CD4-positive, alpha-beta T cell (primary cell): ENCODE measurements at regions not wholly inside any gene's neighbourhood (a gene's known extent, or its start where the extent isn't known, plus 50 kb on each side); places are given as distances from the start of the nearest gene placed in this dataset.

Experiments
- ATAC-seq: fragments of 200-7000 bp; cut with Tn5 transposase; one replicate; pipeline ENCODE4 v1.10.0; 2022; ENCODE audit warnings: mild to moderate bottlenecking; ENCODE audit not compliant: poor library complexity
- CTCF ChIA-PET: fragments of 350-600 bp; sonication (Branson Sonifier 250); formaldehyde crosslinking; loops from one replicate; lab custom pipeline; 2021; ENCODE audit warnings: antibody characterized with exemption, inconsistent platforms; lab: Charles Lee
- POLR2A ChIA-PET: fragments of 350-600 bp; sonication (Branson Sonifier 250); formaldehyde crosslinking; loops from one replicate; lab custom pipeline; 2021; ENCODE audit warnings: antibody characterized with exemption, inconsistent platforms; lab: Charles Lee
- DNase-seq, 14 experiments: peaks; one replicate each; pipeline ENCODE4 v3.0.0-alpha.2; 2013 to 2020; ENCODE audit warnings: mixed read lengths in 2 of 14
- H3K27ac ChIP-seq, 2 donors: one replicate each; pipeline versions ENCODE4 v1.5.1 to v1.7.0; 2013; ENCODE audit warnings: low read length in 2 of 2, low read depth in 1 of 2, mild to moderate bottlenecking in 1 of 2
- H3K27me3 ChIP-seq, 2 experiments: 1 replicate in 1 of 2; 2 replicates in 1 of 2; pipeline versions ENCODE4 v1.6.1 to v1.7.0; 2013; ENCODE audit warnings: low read length in 2 of 2, control low read depth in 1 of 2, mild to moderate bottlenecking in 1 of 2, moderate library complexity in 1 of 2; ENCODE audit not compliant: insufficient read depth in 2 of 2, control insufficient read depth in 1 of 2
- H3K36me3 ChIP-seq: one replicate; pipeline ENCODE4 v1.6.1; 2013; ENCODE audit warnings: low read length, control low read depth; ENCODE audit not compliant: insufficient read depth
- H3K4me1 ChIP-seq: one replicate; pipeline ENCODE4 v1.6.1; 2013; ENCODE audit warnings: low read length, control low read depth; ENCODE audit not compliant: insufficient read depth
- H3K4me3 ChIP-seq: one replicate; pipeline ENCODE4 v1.5.1; 2013; ENCODE audit warnings: mild to moderate bottlenecking, low read length, moderate library complexity
- H3K9me3 ChIP-seq, 2 experiments: 1 replicate in 1 of 2; 2 replicates in 1 of 2; pipeline versions ENCODE4 v1.6.1 to v1.7.0; 2013; ENCODE audit warnings: low read length in 2 of 2, mild to moderate bottlenecking in 2 of 2, control low read depth in 1 of 2, moderate library complexity in 1 of 2; ENCODE audit not compliant: control insufficient read depth in 1 of 2, insufficient read depth in 1 of 2
- H3K27ac Mint-ChIP-seq: one replicate; pipeline ENCODE4 v1.8.0; 2020; ENCODE audit warnings: mixed read lengths
- H3K27me3 Mint-ChIP-seq: one replicate; pipeline ENCODE4 v1.8.0; 2021; ENCODE audit warnings: mixed read lengths
- H3K36me3 Mint-ChIP-seq: one replicate; pipeline ENCODE4 v1.8.0; 2021; ENCODE audit warnings: low read depth, mixed read lengths
- H3K4me1 Mint-ChIP-seq: one replicate; pipeline ENCODE4 v1.8.0; 2021; ENCODE audit warnings: low read depth, mixed read lengths
- H3K4me3 Mint-ChIP-seq: one replicate; pipeline ENCODE4 v1.8.0; 2020; ENCODE audit warnings: mild to moderate bottlenecking, mixed read lengths
- H3K9me3 Mint-ChIP-seq: one replicate; pipeline ENCODE4 v1.8.0; 2020; ENCODE audit warnings: mixed read lengths
- CTCF ChIP-seq: fragments of 200-600 bp; IDR thresholded peaks from one replicate; pipeline ENCODE4 v1.8.0; 2022; ENCODE audit warnings: antibody characterized with exemption, mild to moderate bottlenecking
- intact Hi-C, 2 experiments: fragments of 100-400 bp; cut with DNase I in 1 of 2; cut with micrococcal nuclease in 1 of 2; formaldehyde crosslinking; loops; one replicate each; pipeline versions ENCODE4 v1.15.1 to v1.9.0; 2023 to 2025; cut with DNase I, micrococcal nuclease

GRCh38 chr5:107157809-107158208 lies 512.9 kb downstream of the EFNA5 start:
- Mint-ChIP-seq H3K36me3 (no peaks in the 10 kb centered on the region), H3K4me1 (no peaks in the 10 kb centered on the region), H3K4me3 (no peak overlapping the region), H3K27ac (no peak overlapping the region), H3K27me3 (no peaks in the 10 kb centered on the region), H3K9me3 (peaks cover 13% of the 10 kb centered on the region)
- Histone ChIP-seq H3K4me3 (no peak overlapping the region), H3K27ac (no peak overlapping the region), H3K36me3 (no peaks in the 10 kb centered on the region), H3K4me1 (no peaks in the 10 kb centered on the region), H3K9me3 (peaks cover 0 to 11% of the 10 kb centered on the region in 2 experiments), H3K27me3 (no peaks in the 10 kb centered on the region)
- intact Hi-C loops: no loop called here
- ChIA-PET POLR2A (no interaction called here), CTCF (no interaction called here)
- DNase-seq (peak in 1 of 14 experiments; percentile 3), ATAC-seq (no peak)
- no peak for TF ChIP-seq CTCF

DNA sequence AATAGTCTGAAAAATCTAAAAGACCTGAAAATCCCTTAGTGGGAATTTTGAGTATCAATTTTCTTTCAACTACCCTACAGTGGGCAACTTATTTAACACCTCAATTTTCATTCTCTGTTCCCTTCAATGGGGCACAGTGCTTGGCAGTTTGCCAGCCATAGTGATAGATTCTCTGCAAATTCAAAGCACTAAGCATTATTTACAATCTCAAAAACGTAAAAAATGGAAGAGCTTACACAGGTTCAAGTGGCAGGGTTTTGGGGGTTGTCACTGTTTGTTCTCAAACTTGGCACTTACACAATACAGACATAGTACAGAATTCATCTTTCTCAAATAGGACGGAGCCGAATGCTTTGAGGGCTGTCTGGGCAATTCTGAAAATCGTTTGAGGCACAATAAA lies 515.0 kb downstream of the EFNA5 start:
- Histone ChIP-seq H3K27me3 (no peaks in the 10 kb centered on the region), H3K4me1 (no peaks in the 10 kb centered on the region), H3K27ac (no peak overlapping the region), H3K36me3 (no peaks in the 10 kb centered on the region), H3K4me3 (no peak overlapping the region), H3K9me3 (peaks cover 0 to 11% of the 10 kb centered on the region in 2 experiments)
- Mint-ChIP-seq H3K27me3 (no peaks in the 10 kb centered on the region), H3K9me3 (peaks cover 10% of the 10 kb centered on the region), H3K36me3 (no peaks in the 10 kb centered on the region), H3K4me3 (no peak overlapping the region), H3K27ac (no peak overlapping the region), H3K4me1 (no peaks in the 10 kb centered on the region)
- intact Hi-C loops: no loop called here
- POLR2A ChIA-PET: no interaction called here
- DNase-seq (no peak), ATAC-seq (no peak)
- CTCF ChIA-PET: no interaction called here
- no peak for TF ChIP-seq CTCF

DNA sequence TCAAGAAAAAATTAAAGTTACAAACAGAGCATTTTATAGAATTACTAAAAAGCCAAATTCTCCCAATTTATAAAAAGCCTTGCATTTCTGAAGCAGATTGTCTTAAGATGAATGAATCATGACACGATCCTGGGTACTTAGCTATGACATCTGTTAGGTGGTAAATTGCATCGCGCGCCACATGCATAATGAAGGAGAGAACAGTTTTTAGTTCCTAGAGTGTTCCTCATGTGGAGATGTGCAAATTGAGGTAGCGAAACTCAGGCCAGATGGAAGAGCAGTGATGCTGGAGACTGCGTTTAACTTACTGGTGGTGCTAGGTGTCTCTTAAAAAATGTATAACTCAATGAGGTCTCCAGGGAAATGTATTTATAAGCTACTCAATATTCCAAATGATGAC lies 516.1 kb downstream of the EFNA5 start:
- no peak for ATAC-seq
- ChIA-PET POLR2A (no interaction called here), CTCF (no interaction called here)
- H3K4me3 Mint-ChIP-seq: no peak overlapping the region
- intact Hi-C loops: no loop called here
- H3K27ac Mint-ChIP-seq: no peak overlapping the region
- TF ChIP-seq CTCF: no peak
- Histone ChIP-seq H3K9me3 (peaks cover 0 to 11% of the 10 kb centered on the region in 2 experiments), H3K27me3 (no peaks in the 10 kb centered on the region), H3K36me3 (no peaks in the 10 kb centered on the region), H3K4me1 (no peaks in the 10 kb centered on the region), H3K27ac (no peak overlapping the region), H3K4me3 (no peak overlapping the region)
- DNase-seq: no peak
- H3K4me1 Mint-ChIP-seq: no peaks in the 10 kb centered on the region
- H3K27me3 Mint-ChIP-seq: no peaks in the 10 kb centered on the region
- H3K36me3 Mint-ChIP-seq: no peaks in the 10 kb centered on the region
- peaks cover 5% of the 10 kb centered on the region for H3K9me3 Mint-ChIP-seq
